Osteoblast (primary cell): ENCODE measurements at regions not wholly inside any gene's neighbourhood (a gene's known extent, or its start where the extent isn't known, plus 50 kb on each side); places are given as distances from the start of the nearest gene placed in this dataset.

ENCODE experiments used
- DNase-seq: peaks from one replicate; pipeline ENCODE4 v3.0.0; 2011; ENCODE audit warnings: low spot score, mixed read lengths; ENCODE audit not compliant: insufficient read length; ENCODE audit errors: missing footprints
- H2AFZ ChIP-seq: 2 replicates; pipeline ENCODE4 v1.6.0; 2011; ENCODE audit warnings: mild to moderate bottlenecking, low read length
- H3K27ac ChIP-seq: 2 replicates; pipeline ENCODE4 v1.5.1; 2011; ENCODE audit warnings: mild to moderate bottlenecking, low read depth, low read length, moderate library complexity
- H3K27me3 ChIP-seq: 2 replicates; pipeline ENCODE4 v1.6.0; 2012; ENCODE audit warnings: mild to moderate bottlenecking, control low read depth, inconsistent platforms, low read length, moderate library complexity; ENCODE audit not compliant: insufficient read depth
- H3K36me3 ChIP-seq: 2 replicates; pipeline ENCODE4 v1.5.1; 2011; ENCODE audit warnings: mild to moderate bottlenecking, low read length, control low read depth, moderate library complexity; ENCODE audit not compliant: insufficient read depth
- H3K4me1 ChIP-seq: 2 replicates; pipeline ENCODE4 v1.5.1; 2011; ENCODE audit warnings: mild to moderate bottlenecking, low read length, control low read depth, moderate library complexity; ENCODE audit not compliant: insufficient read depth
- H3K4me2 ChIP-seq: 2 replicates; pipeline ENCODE4 v1.6.0; 2011; ENCODE audit warnings: mild to moderate bottlenecking, low read length; ENCODE audit not compliant: insufficient read depth
- H3K4me3 ChIP-seq: fragments of 200-600 bp; sonication (generic); 3 replicates; pipeline ENCODE4 v1.5.1; 2012; ENCODE audit warnings: mild to moderate bottlenecking, low read length, inconsistent platforms; ENCODE audit not compliant: insufficient read depth
- H3K79me2 ChIP-seq: 2 replicates; pipeline ENCODE4 v1.6.0; 2012; ENCODE audit warnings: mild to moderate bottlenecking, low read length, control low read depth, inconsistent platforms; ENCODE audit not compliant: insufficient read depth
- H3K9me3 ChIP-seq: 2 replicates; pipeline ENCODE4 v1.5.1; 2011; ENCODE audit warnings: low read depth, low read length, control low read depth
- H4K20me1 ChIP-seq: 2 replicates; pipeline ENCODE4 v1.6.0; 2012; ENCODE audit warnings: mild to moderate bottlenecking, low read length, control low read depth; ENCODE audit not compliant: insufficient read depth
- TF ChIP-seq, protein P1 (sequence below): IDR thresholded peaks from 2 replicates; pipeline ENCODE4 v1.5.1; 2011; ENCODE audit warnings: mild to moderate bottlenecking, low read depth, low read length, moderate library complexity; ENCODE audit errors: extremely low read depth

DNA sequence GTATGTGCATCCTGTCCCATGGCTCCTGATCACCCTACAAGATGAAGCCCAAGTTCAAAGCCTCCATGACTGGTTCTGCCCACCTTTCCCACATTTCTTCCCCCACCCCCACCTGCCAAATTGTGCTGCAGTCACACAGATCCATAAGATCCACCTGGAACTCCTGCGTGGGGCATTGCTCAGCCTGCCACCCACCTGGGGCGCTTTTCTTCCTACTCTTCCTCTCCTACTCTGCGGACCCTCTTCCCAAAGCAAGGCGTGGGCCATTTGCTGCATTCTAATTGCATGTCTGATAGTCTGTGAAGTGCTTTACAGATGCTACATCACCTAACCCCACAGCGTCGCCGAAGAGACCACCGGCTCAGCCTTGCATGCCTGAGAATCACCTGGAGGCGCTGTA lies 402.4 kb upstream of the ID2 start:
- Histone ChIP-seq H3K79me2 (no peaks in the 10 kb centered on the region), H3K4me2 (no peak overlapping the region), H2AFZ (no peak overlapping the region), H3K4me1 (no peaks in the 10 kb centered on the region), H3K27ac (no peak overlapping the region), H3K4me3 (no peak overlapping the region), H3K27me3 (no peaks in the 10 kb centered on the region), H3K36me3 (no peaks in the 10 kb centered on the region), H3K9me3 (no peaks in the 10 kb centered on the region), H4K20me1 (no peaks in the 10 kb centered on the region)
- TF ChIP-seq, protein P1, sequence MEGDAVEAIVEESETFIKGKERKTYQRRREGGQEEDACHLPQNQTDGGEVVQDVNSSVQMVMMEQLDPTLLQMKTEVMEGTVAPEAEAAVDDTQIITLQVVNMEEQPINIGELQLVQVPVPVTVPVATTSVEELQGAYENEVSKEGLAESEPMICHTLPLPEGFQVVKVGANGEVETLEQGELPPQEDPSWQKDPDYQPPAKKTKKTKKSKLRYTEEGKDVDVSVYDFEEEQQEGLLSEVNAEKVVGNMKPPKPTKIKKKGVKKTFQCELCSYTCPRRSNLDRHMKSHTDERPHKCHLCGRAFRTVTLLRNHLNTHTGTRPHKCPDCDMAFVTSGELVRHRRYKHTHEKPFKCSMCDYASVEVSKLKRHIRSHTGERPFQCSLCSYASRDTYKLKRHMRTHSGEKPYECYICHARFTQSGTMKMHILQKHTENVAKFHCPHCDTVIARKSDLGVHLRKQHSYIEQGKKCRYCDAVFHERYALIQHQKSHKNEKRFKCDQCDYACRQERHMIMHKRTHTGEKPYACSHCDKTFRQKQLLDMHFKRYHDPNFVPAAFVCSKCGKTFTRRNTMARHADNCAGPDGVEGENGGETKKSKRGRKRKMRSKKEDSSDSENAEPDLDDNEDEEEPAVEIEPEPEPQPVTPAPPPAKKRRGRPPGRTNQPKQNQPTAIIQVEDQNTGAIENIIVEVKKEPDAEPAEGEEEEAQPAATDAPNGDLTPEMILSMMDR = no peak
- no peak for DNase-seq

GRCh38 chr2:8281234-8281633 lies 400.6 kb upstream of the ID2 start:
- Histone ChIP-seq H2AFZ (no peak overlapping the region), H3K27me3 (no peaks in the 10 kb centered on the region), H3K27ac (no peak overlapping the region), H4K20me1 (no peaks in the 10 kb centered on the region), H3K79me2 (no peaks in the 10 kb centered on the region), H3K9me3 (no peaks in the 10 kb centered on the region), H3K4me3 (no peak overlapping the region), H3K4me2 (no peak overlapping the region), H3K36me3 (no peaks in the 10 kb centered on the region), H3K4me1 (no peaks in the 10 kb centered on the region)
- no peak for DNase-seq
- TF ChIP-seq, protein P1 = no peak

DNA sequence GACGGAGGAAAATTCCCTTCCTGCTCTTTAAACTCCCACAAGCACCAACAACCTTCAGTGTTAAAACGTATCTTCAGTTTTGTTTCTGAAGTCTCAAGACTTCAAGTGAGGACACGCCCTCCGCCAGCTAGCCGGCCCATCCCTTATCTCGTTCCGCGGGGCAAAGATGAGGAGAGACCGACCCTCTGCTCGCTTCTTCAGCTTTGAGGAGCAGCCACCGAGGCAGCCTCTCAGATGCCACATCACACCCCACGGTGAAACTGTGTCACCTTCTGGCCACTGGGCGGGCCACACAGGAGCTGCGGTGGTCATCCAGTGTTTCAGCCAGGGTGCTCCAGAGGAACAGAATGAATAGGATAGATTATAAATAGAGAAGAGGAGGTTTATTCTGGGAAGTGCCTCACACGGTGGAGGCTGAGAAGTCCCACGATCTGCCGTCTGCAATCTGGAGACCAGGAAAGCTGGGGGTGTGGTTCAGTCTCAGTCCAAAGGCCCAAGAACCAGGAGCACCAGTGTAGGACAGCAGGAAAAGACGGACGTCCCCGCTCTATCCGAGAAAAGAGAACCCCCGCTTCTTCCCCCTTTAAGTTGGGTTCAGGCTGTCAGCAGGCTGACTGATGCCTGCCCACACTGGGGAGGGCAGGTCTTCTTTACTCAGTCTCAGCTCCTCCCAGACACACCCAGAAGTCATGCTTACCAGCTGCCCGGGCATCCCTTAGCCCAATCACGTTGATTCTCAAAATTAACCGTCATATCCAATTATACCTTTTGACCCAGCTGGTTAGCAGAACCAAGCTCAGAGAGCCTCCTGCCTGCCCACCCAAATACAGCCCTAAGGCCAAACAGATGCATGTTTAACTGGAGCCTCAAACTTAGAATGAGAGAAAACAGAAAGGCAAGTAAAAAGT lies 399.7 kb upstream of the ID2 start:
- Histone ChIP-seq H3K27ac (no peak overlapping the region), H3K36me3 (no peaks in the 10 kb centered on the region), H3K4me2 (no peak overlapping the region), H3K9me3 (no peaks in the 10 kb centered on the region), H4K20me1 (no peaks in the 10 kb centered on the region), H3K4me3 (no peak overlapping the region), H3K4me1 (no peaks in the 10 kb centered on the region), H2AFZ (no peak overlapping the region), H3K27me3 (no peaks in the 10 kb centered on the region), H3K79me2 (no peaks in the 10 kb centered on the region)
- no peak for DNase-seq
- TF ChIP-seq, protein P1 = no peak

GRCh38 chr2:8282858-8283252 lies 399.0 kb upstream of the ID2 start:
- no peak overlapping the region for H3K4me2 ChIP-seq
- H3K36me3 ChIP-seq = no peaks in the 10 kb centered on the region
- no peak overlapping the region for H3K4me3 ChIP-seq
- TF ChIP-seq, protein P1 = no peak
- H2AFZ ChIP-seq = no peak overlapping the region
- no peaks in the 10 kb centered on the region for H3K4me1 ChIP-seq
- H3K27ac ChIP-seq = no peak overlapping the region
- no peaks in the 10 kb centered on the region for H4K20me1 ChIP-seq
- no peak for DNase-seq
- H3K27me3 ChIP-seq = no peaks in the 10 kb centered on the region
- H3K79me2 ChIP-seq = no peaks in the 10 kb centered on the region
- H3K9me3 ChIP-seq = no peaks in the 10 kb centered on the region
